ENCODE measurements at regions not wholly inside any gene's neighbourhood (a gene's known extent, or its start where the extent isn't known, plus 50 kb on each side); places are given as distances from the start of the nearest gene placed in this dataset.
"Not testable (repeated sequence)": the region's sequence is repeated elsewhere in the genome, so short reads cannot be mapped to it uniquely, and the experiment has no call there.

DNA sequence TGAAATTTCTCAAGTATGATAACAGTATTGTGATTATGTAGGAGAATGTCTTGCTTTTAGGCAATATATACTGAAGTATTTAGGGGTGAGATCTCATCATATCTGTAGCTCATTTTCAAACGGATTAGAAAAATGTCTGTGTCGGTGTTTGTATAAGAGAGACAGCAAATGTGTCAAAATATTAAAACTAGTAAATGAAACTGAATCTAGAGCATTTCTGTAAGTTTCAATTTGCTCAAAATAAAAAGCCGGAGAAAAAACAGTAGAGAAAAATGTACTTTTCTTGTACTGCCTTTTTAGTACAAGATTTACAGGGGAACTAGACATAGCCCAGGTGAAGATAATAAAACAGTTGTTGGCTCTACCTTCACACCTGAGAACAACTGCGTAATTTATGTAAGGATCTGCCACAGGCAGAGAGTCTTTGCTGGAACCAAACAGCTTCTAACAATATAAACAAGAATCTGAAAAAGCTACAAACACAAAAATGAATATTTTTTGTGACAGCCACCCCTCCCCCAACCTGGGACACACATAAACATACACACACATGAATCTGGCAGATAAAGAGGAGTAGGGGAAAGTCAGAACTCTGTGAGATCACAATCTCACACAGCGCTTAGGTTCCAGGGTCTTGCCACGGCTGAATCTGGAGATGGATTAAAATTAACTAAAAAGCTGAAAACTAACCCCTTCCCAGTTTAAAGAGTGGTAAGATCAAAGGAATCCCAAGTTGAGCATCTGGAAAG, 153.3 kb downstream of the AVL9 start:
- no peaks in the 10 kb centered on the region for H3K9me3 ChIP-seq
- H3K27me3 ChIP-seq, result no peaks in the 10 kb centered on the region
- H3K4me3 ChIP-seq, result no peak overlapping the region
- TF ChIP-seq, protein P1, sequence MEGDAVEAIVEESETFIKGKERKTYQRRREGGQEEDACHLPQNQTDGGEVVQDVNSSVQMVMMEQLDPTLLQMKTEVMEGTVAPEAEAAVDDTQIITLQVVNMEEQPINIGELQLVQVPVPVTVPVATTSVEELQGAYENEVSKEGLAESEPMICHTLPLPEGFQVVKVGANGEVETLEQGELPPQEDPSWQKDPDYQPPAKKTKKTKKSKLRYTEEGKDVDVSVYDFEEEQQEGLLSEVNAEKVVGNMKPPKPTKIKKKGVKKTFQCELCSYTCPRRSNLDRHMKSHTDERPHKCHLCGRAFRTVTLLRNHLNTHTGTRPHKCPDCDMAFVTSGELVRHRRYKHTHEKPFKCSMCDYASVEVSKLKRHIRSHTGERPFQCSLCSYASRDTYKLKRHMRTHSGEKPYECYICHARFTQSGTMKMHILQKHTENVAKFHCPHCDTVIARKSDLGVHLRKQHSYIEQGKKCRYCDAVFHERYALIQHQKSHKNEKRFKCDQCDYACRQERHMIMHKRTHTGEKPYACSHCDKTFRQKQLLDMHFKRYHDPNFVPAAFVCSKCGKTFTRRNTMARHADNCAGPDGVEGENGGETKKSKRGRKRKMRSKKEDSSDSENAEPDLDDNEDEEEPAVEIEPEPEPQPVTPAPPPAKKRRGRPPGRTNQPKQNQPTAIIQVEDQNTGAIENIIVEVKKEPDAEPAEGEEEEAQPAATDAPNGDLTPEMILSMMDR (IDR thresholded peaks at IDR 0.05), result no peak
- H3K27ac ChIP-seq, result no peak overlapping the region
- no peak for DNase-seq (ENCODE audit: low spot score)
- no peaks in the 10 kb centered on the region for H3K36me3 ChIP-seq
- no peaks in the 10 kb centered on the region for H3K4me1 ChIP-seq

DNA sequence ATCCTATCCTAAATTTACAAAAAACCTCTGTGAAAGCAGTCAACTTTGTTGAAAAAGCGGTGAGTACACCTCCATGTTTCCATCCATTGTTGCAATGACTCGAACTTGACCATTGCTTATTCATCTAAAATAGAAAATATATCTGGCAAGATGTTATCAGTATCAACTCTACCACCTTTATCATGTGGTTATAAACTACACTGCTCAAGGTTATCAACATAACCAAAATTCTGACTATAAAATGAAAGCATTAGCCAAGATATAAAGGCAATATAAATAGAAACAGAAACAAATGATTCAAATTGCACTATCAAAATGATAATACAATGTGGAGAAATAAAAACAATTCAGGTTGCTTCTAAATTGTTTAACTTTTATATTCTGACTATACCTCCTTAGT, 150.0 kb downstream of the AVL9 start:
- not testable (repeated sequence) for H3K4me3 ChIP-seq; H3K9me3 ChIP-seq; H3K27ac ChIP-seq; H3K4me1 ChIP-seq; H3K36me3 ChIP-seq; DNase-seq (ENCODE audit: low spot score); H3K27me3 ChIP-seq

DNA sequence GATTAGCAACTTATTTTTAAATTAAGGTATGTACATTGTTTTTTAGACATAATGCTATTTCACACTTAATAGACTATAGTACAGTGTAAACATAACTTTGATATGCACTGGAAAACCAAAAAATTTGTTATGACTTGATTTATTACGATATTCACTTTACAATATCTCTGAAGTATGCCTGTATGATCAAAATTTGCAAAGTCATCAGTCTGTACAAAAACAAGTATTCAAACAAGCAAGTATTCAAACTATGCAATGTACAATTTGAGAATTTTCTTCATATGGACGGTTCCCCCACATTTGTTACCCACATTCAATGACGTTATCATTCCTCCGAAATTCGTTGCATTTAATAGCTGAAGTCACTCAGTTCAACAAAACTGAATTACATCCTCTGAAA, 147.9 kb downstream of the AVL9 start:
- Histone ChIP-seq H3K4me3 (no peak overlapping the region), H3K36me3 (no peaks in the 10 kb centered on the region), H3K9me3 (no peaks in the 10 kb centered on the region), H3K27me3 (no peaks in the 10 kb centered on the region), H3K4me1 (no peaks in the 10 kb centered on the region), H3K27ac (no peak overlapping the region)
- no peak for DNase-seq (ENCODE audit: low spot score)
- TF ChIP-seq, protein P1 (IDR thresholded peaks at IDR 0.05), result no peak

DNA sequence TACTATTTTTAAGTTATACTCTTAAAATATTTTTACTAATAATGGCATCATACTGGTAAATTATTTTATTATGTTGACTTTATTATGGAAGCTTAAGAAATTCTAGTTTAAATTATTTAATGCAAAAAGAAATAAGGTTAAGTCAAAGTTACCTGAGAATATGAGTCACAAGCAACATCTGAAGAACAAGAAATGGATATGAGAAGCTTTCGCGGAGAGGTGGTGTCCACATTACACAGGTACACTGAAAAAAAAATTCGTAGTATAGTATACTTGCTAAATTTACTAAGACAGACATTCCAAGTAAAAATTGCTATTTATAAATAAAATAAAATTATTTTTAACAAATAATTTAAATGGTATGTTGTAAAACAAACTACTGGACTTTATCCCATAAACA, 143.8 kb downstream of the AVL9 start:
- DNase-seq (ENCODE audit: low spot score), result no peak
- Histone ChIP-seq H3K36me3 (no peaks in the 10 kb centered on the region), H3K4me3 (no peak overlapping the region), H3K27ac (no peak overlapping the region), H3K4me1 (no peaks in the 10 kb centered on the region), H3K9me3 (no peaks in the 10 kb centered on the region), H3K27me3 (no peaks in the 10 kb centered on the region)
- TF ChIP-seq, protein P1 (IDR thresholded peaks at IDR 0.05), result no peak

DNA sequence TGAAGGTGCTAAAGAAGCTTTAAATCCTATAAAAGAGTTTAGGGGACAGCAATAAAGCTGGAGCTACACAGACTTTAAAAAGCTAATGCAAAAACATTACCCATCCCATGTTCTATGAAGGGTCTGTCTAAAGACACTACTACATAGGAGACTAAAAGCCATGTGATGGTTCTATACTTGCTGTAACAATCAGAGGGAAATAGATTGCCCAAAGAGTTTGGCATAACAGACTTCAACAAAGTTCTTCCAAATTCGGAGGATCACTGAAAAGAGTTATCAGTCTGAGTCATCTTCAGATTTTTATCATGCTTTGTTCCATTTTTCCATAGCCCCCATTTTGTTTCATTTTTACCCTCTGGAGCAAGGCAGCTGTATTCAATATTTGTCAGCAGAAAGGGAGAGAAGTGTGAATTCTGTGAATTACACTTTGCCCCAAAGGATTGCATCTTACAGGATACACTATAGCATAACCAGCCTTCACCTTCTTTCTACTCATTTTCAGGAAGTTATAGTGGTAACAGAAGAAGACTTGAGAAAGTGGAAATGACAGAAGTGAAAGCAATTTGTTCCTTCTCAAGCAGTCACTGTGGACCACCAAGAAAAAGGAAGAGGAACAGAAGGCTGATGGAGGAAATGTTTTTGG, 143.3 kb downstream of the AVL9 start:
- H3K4me3 ChIP-seq; DNase-seq (ENCODE audit: low spot score): not testable (repeated sequence)

More for the DNA sequence above, 143.3 kb downstream of the AVL9 start:
- not testable (repeated sequence) for H3K27me3 ChIP-seq, H3K9me3 ChIP-seq, H3K36me3 ChIP-seq, H3K27ac ChIP-seq, H3K4me1 ChIP-seq

Small RNA genes lying in the stretch of these regions (microRNA-seq; reads per million reads assigned to microRNA genes)
- gene MIR550A2 (ENCODE audit: borderline number of aligned reads in 2 of 2, borderline replicate concordance in 1 of 2) (0 reads per million in 2 donors), gene MIR550B2 (ENCODE audit: borderline number of aligned reads in 2 of 2, borderline replicate concordance in 1 of 2) (0 reads per million in 2 donors)

Data from right atrium auricular region (tissue), 2 donors.